ENCODE measurements at regions not wholly inside any gene's neighbourhood (a gene's known extent, or its start where the extent isn't known, plus 50 kb on each side); places are given as distances from the start of the nearest gene placed in this dataset.

GRCh38 chr14:104335611-104336010 lies 197.2 kb downstream of the KIF26A start:
- H3K27ac ChIP-seq (ENCODE audit: extremely low read depth, low read depth, low read length), result no peak overlapping the region
- H4K20me1 ChIP-seq (replicated peaks; ENCODE audit: control insufficient read depth, insufficient read depth, low read length), result no peaks in the 10 kb centered on the region
- H3K4me1 ChIP-seq (replicated peaks in 1 of 2; ENCODE audit: control insufficient read depth in 2 of 2, insufficient read depth in 2 of 2, low read length in 2 of 2), result no peaks in the 10 kb centered on the region
- H2AFZ ChIP-seq (ENCODE audit: low read depth, low read length), result no peak overlapping the region
- no peak for TF ChIP-seq DLX4 (CRISPR knock-in tag; IDR thresholded peaks at IDR 0.05)
- no peak for TF ChIP-seq FOXK1 (CRISPR knock-in tag; IDR thresholded peaks at IDR 0.05; ENCODE audit: borderline replicate concordance)
- TF ChIP-seq ZBTB34 (CRISPR knock-in tag; IDR thresholded peaks at IDR 0.05), result no peak
- no peak for TF ChIP-seq ZNF140 (CRISPR knock-in tag; IDR thresholded peaks at IDR 0.05)
- no peak for TF ChIP-seq ZNF224 (CRISPR knock-in tag; IDR thresholded peaks at IDR 0.05)
- no peak for TF ChIP-seq PTRF (tag; IDR thresholded peaks at IDR 0.05)
- TF ChIP-seq POLR2AphosphoS2 (IDR thresholded peaks at IDR 0.05; ENCODE audit: low read length), result no peak
- TF ChIP-seq ZBTB2 (IDR thresholded peaks at IDR 0.05), result no peak
- no peak for TF ChIP-seq RCOR1 (IDR thresholded peaks at IDR 0.05; ENCODE audit: borderline replicate concordance in 1 of 2, low read depth in 2 of 2, low read length in 2 of 2)
- no peak for TF ChIP-seq ZSCAN32 (CRISPR knock-in tag; IDR thresholded peaks at IDR 0.05)
- no peak for TF ChIP-seq ZNF431 (CRISPR knock-in tag; IDR thresholded peaks at IDR 0.05)
- no peak for TF ChIP-seq ZNF764 (CRISPR knock-in tag; IDR thresholded peaks at IDR 0.05; ENCODE audit: low read depth)
- TF ChIP-seq ZNF277 (CRISPR knock-in tag; IDR thresholded peaks at IDR 0.05; ENCODE audit: borderline replicate concordance), result no peak
- TF ChIP-seq CBFB (CRISPR knock-in tag; IDR thresholded peaks at IDR 0.05), result no peak
- no peak for TF ChIP-seq TBP (optimal IDR thresholded peaks at IDR 0.05; ENCODE audit: low read depth, low read length)
- TF ChIP-seq TAF1 (IDR thresholded peaks at IDR 0.05; ENCODE audit: control insufficient read depth, extremely low read depth, insufficient read depth, low read length, severe bottlenecking), result no peak
- no peak for TF ChIP-seq TCF7 (IDR thresholded peaks at IDR 0.05; ENCODE audit: borderline replicate concordance)
- no peak for TF ChIP-seq BMI1 (IDR thresholded peaks at IDR 0.05; ENCODE audit: low read length)
- no peak for TF ChIP-seq PHTF2 (CRISPR knock-in tag; IDR thresholded peaks at IDR 0.05)
- TF ChIP-seq JUNB (CRISPR knock-in tag; conservative IDR thresholded peaks at IDR 0.05), result no peak
- H3K9me1 ChIP-seq (ENCODE audit: control insufficient read depth, insufficient read depth, low read length), result peaks cover 3% of the 10 kb centered on the region
- H3K36me3 ChIP-seq (ENCODE audit: control insufficient read depth, insufficient read depth, low read length), result no peaks in the 10 kb centered on the region
- intact Hi-C loops (cut with micrococcal nuclease), result no loop called here
- no peak for DNase-seq (ENCODE audit: extremely low read depth in 1 of 4, low spot score in 3 of 4)
- no TSS peak for BruUV-seq (replicated peaks)
- H3K4me2 ChIP-seq (ENCODE audit: insufficient read depth, low read length), result no peak overlapping the region
- H3K9ac ChIP-seq (ENCODE audit: insufficient read depth in 1 of 2, low read depth in 2 of 2, low read length in 2 of 2), result no peak overlapping the region
- ChIA-PET CTCF (ENCODE audit: low intra/inter-chr PET ratio) (no interaction called here), POLR2A (no interaction called here)
- peaks cover 0 to 4% of the 10 kb centered on the region in 2 experiments; a peak in 1 of 5 replicates for H3K27me3 ChIP-seq (ENCODE audit: control insufficient read depth in 2 of 2, insufficient read depth in 2 of 2, low read length in 2 of 2)
- no peaks in the 10 kb centered on the region for H3K79me2 ChIP-seq (ENCODE audit: control insufficient read depth, insufficient read depth, low read length)
- ATAC-seq, result no peak
- FAIRE-seq, result no peak
- in situ Hi-C loops (cut with MboI), result no loop called here
- 0% methylated on average over 11 of the region's 12 CpGs for WGBS (ENCODE audit: insufficient coverage, low coverage, missing lambda C conversion rate)
- no peak overlapping the region for H3K4me3 ChIP-seq
- H3K9me3 ChIP-seq (replicated peaks; ENCODE audit: control insufficient read depth, insufficient read depth, low read depth, low read length), result no peaks in the 10 kb centered on the region

All from K562 (cell line).